T47D (cell line): ENCODE measurements at regions not wholly inside any gene's neighbourhood (a gene's known extent, or its start where the extent isn't known, plus 50 kb on each side); places are given as distances from the start of the nearest gene placed in this dataset.
"Not testable (repeated sequence)": the region's sequence is repeated elsewhere in the genome, so short reads cannot be mapped to it uniquely, and the experiment has no call there.

Experiments
- DNase-seq, 2 experiments: peaks; one replicate each; pipeline versions ENCODE4 v3.0.0 to v3.0.0-alpha.2; 2011 to 2012; ENCODE audit warnings: low read depth in 1 of 2, low spot score in 1 of 2
- in situ Hi-C: cut with HindIII; loops from 2 replicates; pipeline ENCODE4 v1.10.0; 2016; ENCODE audit warnings: low sequenced_read_pairs, low pct_unique_long_range_greater_than_20kb

DNA sequence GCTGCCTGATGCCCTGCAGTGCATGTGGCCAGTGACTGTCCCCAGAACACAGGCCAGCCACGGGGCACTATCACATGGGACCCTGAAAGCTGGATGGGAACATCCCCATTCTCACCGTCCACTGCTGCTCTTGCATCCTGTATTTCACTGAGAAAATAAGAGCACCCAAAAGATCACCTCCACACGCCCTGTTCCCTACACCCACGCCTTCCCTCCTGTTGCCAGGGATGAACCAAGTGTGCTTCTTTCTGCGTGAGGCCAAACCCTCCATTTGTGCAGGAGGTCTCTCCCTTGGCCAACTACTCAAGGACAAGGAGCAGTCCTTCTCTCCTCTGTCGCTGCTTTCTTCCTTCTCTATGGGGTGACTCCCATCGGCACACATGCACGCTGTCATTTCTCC lies 118.3 kb downstream of the LRRC37A3 start:
- DNase-seq, in situ Hi-C loops: not testable (repeated sequence)

DNA sequence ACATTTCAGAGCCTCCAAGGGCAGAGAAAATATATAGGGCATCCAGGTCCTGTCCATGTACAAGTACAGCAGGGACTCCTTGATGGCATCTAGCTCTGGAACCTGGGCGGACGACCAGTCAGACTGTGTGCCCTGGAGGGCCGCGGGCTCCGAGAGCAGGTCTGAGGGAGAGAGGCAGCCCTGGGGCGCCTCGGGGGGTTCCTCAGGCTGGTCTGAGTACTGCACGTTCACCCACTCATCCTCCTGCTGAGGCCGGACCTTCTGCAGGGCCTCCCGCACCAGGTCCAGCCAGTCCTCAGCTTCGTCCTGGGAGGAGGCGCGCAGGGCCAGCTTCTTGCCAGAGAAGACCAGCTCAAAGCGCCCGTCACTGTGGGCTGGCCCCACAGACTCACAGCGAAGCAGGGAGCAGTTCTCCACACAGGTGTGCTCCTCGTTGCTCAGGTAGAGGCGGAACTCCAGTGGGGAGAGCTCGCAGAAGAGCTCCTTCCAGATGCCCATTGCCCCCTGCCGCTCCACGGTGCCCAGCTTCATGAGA lies 118.8 kb downstream of the LRRC37A3 start:
- DNase-seq, in situ Hi-C loops: not testable (repeated sequence)

- in situ Hi-C loops, DNase-seq: not testable (repeated sequence)
These were observed 119.6 kb downstream of the LRRC37A3 start for GRCh38 chr17:64799543-64800188.

- DNase-seq, in situ Hi-C loops: not testable (repeated sequence)
These were observed 120.3 kb downstream of the LRRC37A3 start for GRCh38 chr17:64798961-64799360.

DNA sequence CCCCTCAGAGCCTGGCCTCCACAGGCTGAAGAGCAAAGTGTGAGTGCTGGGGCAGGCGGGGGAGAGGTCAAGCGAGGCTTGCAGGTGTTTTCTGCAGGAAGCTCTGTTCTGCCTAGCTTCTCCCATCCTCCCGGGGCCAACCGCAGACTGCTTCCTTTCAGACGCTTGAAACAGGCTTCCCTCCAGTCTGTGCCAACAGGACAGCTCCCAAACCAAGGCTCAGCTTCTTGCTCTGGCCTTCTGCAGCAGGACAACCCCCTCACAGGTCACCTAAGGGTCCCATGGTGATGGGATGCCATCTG lies 120.8 kb downstream of the LRRC37A3 start:
- DNase-seq, in situ Hi-C loops: not testable (repeated sequence)

- DNase-seq, in situ Hi-C loops: not testable (repeated sequence)
These were observed 121.4 kb downstream of the LRRC37A3 start for GRCh38 chr17:64797746-64798488.

DNA sequence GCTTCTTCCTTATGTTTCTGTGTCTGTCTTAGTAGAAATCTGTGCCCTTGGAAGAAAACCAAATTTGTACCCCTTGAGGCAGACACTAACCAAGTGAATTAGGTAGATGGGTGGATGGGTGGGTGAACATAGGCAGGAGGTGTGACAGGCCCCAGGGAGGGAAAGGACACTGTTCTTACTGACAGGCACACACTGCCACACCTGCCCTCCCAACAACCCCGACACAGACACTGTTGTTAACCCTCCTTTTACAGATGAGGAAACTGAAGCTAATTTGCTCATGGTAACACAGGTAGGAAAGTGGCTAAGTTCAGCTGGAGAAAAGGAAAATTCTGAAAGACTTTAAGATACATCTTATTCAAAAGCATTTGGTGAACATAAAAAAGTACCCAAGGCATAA lies 123.9 kb downstream of the LRRC37A3 start:
- DNase-seq, in situ Hi-C loops: not testable (repeated sequence)

DNA sequence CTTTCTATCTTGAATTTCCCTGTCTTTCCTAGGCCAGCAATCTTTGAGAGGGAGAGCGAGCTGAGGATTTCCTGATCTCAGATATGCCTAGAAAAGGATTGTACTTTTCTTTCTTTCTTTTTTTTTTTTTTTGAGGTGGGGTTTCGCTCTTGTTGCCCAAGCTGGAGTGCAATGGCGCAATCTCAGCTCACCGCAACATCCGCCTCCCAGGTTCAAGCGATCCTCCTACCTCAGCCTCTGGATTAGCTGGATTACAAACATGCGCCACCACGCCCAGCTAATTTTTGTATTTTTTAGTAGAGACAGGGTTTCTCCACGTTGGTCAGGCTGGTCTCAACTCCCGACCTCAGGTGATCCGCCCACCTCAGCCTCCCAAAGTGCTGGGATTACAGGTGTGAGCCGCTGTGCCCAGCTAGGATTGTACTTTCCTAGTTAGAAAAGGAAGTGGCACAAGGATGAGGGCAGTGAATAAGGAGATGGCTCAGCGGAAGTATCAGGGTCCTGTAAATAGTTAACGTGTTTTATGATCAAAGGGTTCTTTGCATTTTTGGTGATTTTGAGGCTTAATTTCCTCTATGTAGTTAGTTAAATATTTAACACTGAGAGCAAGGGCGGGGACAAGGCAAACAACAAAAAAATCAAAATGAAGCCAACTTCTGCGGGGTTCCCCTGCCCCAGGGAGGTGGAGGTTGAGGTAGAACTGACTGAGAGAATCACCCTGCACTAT lies 124.6 kb downstream of the LRRC37A3 start:
- in situ Hi-C loops, result not testable (repeated sequence)

DNA sequence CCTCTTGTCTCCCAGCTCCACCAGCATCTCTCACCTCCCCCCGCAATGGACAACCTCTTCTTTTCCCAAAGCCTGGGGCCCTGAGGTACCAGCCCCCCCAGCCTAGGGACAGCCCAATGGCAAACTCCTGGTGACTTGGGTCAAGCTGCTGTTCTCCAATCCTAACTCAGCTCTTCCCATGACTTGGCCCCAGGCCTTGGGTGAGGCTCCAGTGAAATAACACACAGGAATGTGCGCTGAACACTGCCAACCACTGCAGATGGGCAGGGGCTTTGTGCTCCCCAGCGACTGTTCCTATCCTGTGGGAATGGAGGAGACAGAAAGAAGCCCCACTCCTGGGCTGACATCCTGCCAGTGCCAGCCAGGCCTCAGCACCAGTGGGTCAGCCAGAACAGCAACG lies 125.2 kb downstream of the LRRC37A3 start:
- DNase-seq, in situ Hi-C loops: not testable (repeated sequence)

More for the DNA sequence above, 124.6 kb downstream of the LRRC37A3 start:
- not testable (repeated sequence) for DNase-seq

DNA sequence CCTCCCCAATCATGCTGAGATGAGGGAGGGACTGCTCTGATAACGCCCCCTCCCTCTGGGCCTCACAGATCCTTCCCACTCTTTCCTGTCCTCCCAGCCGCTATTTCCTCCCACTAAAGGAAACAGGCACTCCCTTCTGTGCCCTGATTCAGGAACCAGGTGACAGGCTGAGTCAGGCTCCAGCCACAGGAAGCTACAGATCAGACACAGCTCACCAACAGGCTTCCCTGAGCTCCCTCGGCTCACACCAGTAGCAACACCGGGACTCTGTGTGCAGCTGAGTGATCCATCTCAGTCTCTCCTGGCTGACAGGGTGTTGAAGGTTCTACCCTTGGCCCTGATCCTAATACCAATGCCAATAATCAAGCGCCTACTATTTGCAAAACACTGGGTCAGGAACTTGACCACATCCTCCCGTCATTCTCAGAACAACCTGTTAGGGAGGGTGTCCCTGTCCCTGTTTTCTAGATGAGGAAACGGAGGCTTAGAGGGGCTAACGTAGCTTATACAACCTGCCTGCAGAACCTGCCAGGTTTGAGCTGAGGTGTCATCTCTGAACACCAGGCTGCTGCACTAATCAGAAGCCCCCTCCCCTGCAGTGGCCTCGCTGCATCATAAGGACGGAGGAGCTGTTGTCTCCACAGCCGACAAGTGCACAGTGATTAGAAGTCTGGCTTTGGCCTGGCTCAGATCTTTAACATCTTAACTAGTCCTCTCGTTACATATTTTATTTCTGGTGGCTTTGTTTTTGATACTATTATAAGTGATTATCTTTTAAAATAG lies 126.3 kb downstream of the LRRC37A3 start:
- in situ Hi-C loops, DNase-seq: not testable (repeated sequence)

DNA sequence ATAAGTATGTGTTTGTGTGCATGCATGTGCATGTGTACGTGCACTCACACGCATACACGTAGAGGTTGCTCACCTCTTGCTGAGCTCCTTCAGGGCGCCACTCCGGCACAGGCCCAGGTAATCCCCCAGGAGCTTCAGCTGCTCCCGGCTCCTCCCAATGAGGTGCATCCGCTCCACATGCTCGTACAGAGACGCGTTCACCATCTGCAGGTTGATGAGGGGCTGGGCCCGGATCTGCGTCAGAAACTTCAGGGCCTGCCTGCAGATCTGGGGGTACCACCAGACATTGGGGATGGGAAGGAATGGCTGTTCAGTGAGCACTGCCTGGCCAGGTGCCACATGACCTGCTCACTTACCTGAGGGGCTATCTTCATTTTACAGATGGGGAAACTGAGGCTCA lies 127.0 kb downstream of the LRRC37A3 start:
- in situ Hi-C loops, DNase-seq: not testable (repeated sequence)

DNA sequence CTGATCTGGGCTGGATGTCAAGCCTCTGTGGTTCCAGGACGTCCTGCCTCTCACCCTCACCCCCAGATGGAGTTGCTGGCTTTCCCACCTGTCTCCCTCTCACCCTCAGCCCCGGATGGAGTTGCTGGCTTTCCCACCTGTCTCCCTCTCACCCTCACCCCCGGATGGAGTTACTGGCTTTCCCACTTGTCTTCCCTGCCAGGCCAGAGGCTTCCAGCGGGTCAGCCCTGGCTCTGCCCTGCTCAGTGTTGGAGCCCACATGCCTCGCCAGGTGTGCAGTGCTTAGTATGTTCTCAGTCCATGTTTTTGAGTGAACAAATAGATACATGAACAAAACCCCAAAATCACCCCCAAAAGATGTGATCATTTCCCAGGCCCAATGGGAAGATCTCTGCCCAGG lies 127.6 kb downstream of the LRRC37A3 start:
- DNase-seq, result not testable (repeated sequence)

GRCh38 chr17:64791226-64791625 lies 128.1 kb downstream of the LRRC37A3 start:
- DNase-seq, in situ Hi-C loops: not testable (repeated sequence)

More for the DNA sequence above, 127.6 kb downstream of the LRRC37A3 start:
- in situ Hi-C loops, result not testable (repeated sequence)

GRCh38 chr17:64790690-64791089 lies 128.6 kb upstream of the SMURF2 start:
- in situ Hi-C loops, DNase-seq: not testable (repeated sequence)

DNA sequence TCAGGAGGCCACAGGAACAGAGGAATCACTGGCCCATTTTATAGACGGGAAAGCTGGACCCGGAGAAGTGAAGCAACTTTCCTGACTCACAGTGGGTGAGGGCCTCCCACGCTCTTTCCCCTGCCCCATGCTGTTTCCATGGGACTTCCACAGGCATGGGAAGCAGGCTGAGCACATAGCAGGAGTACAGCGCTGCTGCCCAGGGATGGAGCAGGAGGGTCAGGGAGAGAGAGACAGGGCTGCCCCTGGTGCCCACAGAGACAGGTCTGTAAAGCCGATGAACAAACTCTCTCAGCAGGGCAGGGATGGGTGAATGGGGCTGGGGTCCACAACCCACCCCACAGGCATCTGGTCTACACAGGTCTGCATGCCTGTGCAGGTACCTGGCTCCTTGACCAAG lies 128.1 kb upstream of the SMURF2 start:
- DNase-seq, in situ Hi-C loops: not testable (repeated sequence)

DNA sequence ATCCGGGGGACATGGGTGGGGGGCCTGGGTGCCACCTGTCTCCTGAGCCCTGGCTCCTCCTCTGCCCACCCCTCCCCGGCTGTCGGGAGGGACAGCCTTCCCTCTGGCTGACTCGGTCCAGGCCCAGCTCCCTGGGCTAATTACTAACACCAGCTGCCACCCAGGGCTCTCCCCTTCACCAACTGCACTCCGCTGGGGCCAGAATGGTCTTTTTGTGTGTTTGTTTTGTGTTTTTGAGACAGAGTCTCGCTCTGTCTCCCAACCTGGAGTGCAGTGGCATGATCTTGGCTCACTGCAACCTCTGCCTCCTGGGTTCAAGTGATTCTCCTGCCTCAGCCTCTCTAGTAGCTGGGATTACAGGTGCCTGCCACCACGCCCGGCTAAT lies 126.9 kb upstream of the SMURF2 start:
- in situ Hi-C loops, DNase-seq: not testable (repeated sequence)
